ENCODE measurements at regions not wholly inside any gene's neighbourhood (a gene's known extent, or its start where the extent isn't known, plus 50 kb on each side); places are given as distances from the start of the nearest gene placed in this dataset.

DNA sequence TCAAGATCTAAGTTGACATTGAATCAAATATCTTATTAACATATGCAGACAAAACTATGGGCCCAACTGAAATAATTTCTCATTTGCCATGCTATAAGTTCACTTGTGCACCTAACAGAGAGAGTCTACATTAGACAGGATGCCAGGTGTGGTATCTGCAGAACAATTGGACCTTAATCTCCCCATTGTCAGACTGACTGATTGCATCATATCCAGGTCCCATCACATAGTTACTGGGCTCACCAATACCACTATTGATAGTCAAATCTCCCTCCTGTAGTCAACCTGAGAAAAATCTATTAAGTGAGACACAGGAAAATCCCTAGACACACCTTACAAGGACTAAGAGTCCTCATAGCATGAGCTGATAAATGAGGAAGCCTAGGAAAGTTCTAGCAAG is 156.0 kb upstream of the FRG1 start:
- DNase-seq (no peak), ATAC-seq (ENCODE audit: poor library complexity) (no peak)
- no peaks in the 10 kb centered on the region for H3K4me1 Mint-ChIP-seq (ENCODE audit: low read depth)
- no peak overlapping the region for H3K4me3 Mint-ChIP-seq
- no peaks in the 10 kb centered on the region for H3K36me3 Mint-ChIP-seq (ENCODE audit: low read depth)
- peaks cover 4% of the 10 kb centered on the region for H3K9me3 Mint-ChIP-seq
- H3K4me3 ChIP-seq (ENCODE audit: low read length): no peak overlapping the region
- ChIA-PET CTCF (no interaction called here), POLR2A (no interaction called here)
- no peaks in the 10 kb centered on the region for H3K27me3 ChIP-seq (ENCODE audit: control insufficient read depth in 1 of 2, insufficient read depth in 2 of 2, low read length in 2 of 2)
- no peaks in the 10 kb centered on the region for H3K4me1 ChIP-seq (ENCODE audit: insufficient read depth, low read length)
- intact Hi-C loops (cut with DNase I, micrococcal nuclease): no loop called here
- H3K27me3 Mint-ChIP-seq: no peaks in the 10 kb centered on the region
- H3K9me3 ChIP-seq (ENCODE audit: control insufficient read depth in 1 of 2, insufficient read depth in 1 of 2, low read length in 2 of 2): no peaks in the 10 kb centered on the region
- no peaks in the 10 kb centered on the region for H3K36me3 ChIP-seq (ENCODE audit: insufficient read depth, low read length)
- TF ChIP-seq CTCF (IDR thresholded peaks at IDR 0.05): no peak
- no peak overlapping the region for H3K27ac Mint-ChIP-seq
- no peak overlapping the region for H3K27ac ChIP-seq (ENCODE audit: low read depth in 1 of 2, low read length in 2 of 2)

DNA sequence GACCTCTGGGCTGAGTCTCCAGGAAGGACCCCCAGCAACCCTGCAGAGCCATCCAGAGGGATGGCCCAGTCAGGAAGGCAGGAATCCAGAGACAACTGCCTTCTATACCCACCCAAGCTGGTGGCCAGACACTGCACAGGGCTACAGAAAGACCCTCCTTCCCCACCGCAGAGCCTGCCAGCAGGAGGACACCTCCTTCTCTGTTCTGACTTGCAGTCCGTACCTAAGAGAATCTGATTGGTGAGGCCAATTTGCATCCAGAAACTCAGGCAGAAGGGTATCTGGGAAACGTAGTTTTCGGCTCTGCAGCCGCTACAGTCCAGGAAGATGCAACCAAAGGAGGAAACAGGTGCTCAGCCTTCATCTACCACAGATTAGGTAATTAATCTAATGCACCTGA is 155.4 kb upstream of the FRG1 start:
- no peaks in the 10 kb centered on the region for H3K36me3 ChIP-seq (ENCODE audit: insufficient read depth, low read length)

GRCh38 chr4:189786447-189786846 is 154.2 kb upstream of the FRG1 start:
- H3K36me3 ChIP-seq (ENCODE audit: insufficient read depth, low read length): no peaks in the 10 kb centered on the region
- no peak for DNase-seq
- Mint-ChIP-seq H3K4me1 (ENCODE audit: low read depth) (no peaks in the 10 kb centered on the region), H3K27ac (no peak overlapping the region), H3K27me3 (no peaks in the 10 kb centered on the region), H3K4me3 (no peak overlapping the region), H3K9me3 (peaks cover 4% of the 10 kb centered on the region), H3K36me3 (ENCODE audit: low read depth) (no peaks in the 10 kb centered on the region)
- POLR2A ChIA-PET: no interaction called here
- no peak overlapping the region for H3K27ac ChIP-seq (ENCODE audit: low read depth in 1 of 2, low read length in 2 of 2)
- TF ChIP-seq CTCF (IDR thresholded peaks at IDR 0.05): no peak
- intact Hi-C loops (cut with DNase I, micrococcal nuclease): no loop called here
- no peaks in the 10 kb centered on the region for H3K27me3 ChIP-seq (ENCODE audit: control insufficient read depth in 1 of 2, insufficient read depth in 2 of 2, low read length in 2 of 2)
- no peaks in the 10 kb centered on the region for H3K9me3 ChIP-seq (ENCODE audit: control insufficient read depth in 1 of 2, insufficient read depth in 1 of 2, low read length in 2 of 2)
- H3K4me1 ChIP-seq (ENCODE audit: insufficient read depth, low read length): no peaks in the 10 kb centered on the region
- CTCF ChIA-PET: no interaction called here
- no peak overlapping the region for H3K4me3 ChIP-seq (ENCODE audit: low read length)
- ATAC-seq (ENCODE audit: poor library complexity): no peak

More for the DNA sequence above, 155.4 kb upstream of the FRG1 start:
- H3K9me3 Mint-ChIP-seq: peaks cover 4% of the 10 kb centered on the region
- intact Hi-C loops (cut with DNase I, micrococcal nuclease): no loop called here
- CTCF ChIA-PET: no interaction called here
- POLR2A ChIA-PET: no interaction called here
- Histone ChIP-seq H3K4me1 (ENCODE audit: insufficient read depth, low read length) (no peaks in the 10 kb centered on the region), H3K27me3 (ENCODE audit: control insufficient read depth in 1 of 2, insufficient read depth in 2 of 2, low read length in 2 of 2) (no peaks in the 10 kb centered on the region), H3K9me3 (ENCODE audit: control insufficient read depth in 1 of 2, insufficient read depth in 1 of 2, low read length in 2 of 2) (no peaks in the 10 kb centered on the region), H3K4me3 (ENCODE audit: low read length) (no peak overlapping the region), H3K27ac (ENCODE audit: low read depth in 1 of 2, low read length in 2 of 2) (no peak overlapping the region)
- no peaks in the 10 kb centered on the region for H3K27me3 Mint-ChIP-seq
- no peaks in the 10 kb centered on the region for H3K4me1 Mint-ChIP-seq (ENCODE audit: low read depth)
- H3K36me3 Mint-ChIP-seq (ENCODE audit: low read depth): no peaks in the 10 kb centered on the region
- no peak for ATAC-seq (ENCODE audit: poor library complexity)
- no peak for TF ChIP-seq CTCF (IDR thresholded peaks at IDR 0.05)
- no peak overlapping the region for H3K27ac Mint-ChIP-seq
- H3K4me3 Mint-ChIP-seq: no peak overlapping the region
- no peak for DNase-seq

All from CD4-positive, alpha-beta T cell (primary cell).